HG02763 (cell line): ENCODE measurements at regions not wholly inside any gene's neighbourhood (a gene's known extent, or its start where the extent isn't known, plus 50 kb on each side); places are given as distances from the start of the nearest gene placed in this dataset.
"Not testable (repeated sequence)": the region's sequence is repeated elsewhere in the genome, so short reads cannot be mapped to it uniquely, and the experiment has no call there.

Experiments
- ATAC-seq: cut with Tn5 transposase; IDR thresholded peaks from one replicate; pipeline ENCODE4 v1.9.1; 2021; ENCODE audit warnings: mild to moderate bottlenecking, moderate library complexity; ENCODE audit not compliant: unreplicated experiment

DNA sequence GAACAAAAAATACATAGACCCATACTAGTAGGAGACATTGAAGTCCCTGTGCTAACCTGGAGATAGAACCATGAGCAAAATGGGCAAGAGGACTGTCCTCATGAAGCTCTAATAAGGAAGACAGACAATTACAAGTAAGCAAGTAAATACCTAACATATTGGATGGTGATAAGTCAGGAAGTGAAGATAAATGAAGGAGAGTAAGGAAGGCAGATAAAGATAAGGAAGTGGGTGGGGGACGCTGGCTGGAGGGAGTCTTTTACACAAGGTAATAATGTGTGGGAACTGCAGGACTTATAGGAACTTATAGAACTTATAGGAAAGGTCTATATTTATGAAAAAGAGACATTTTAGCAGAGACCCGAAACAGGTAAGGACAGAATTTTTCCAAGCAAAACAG, 148.9 kb upstream of the ABI3BP start:
- no peak for ATAC-seq

DNA sequence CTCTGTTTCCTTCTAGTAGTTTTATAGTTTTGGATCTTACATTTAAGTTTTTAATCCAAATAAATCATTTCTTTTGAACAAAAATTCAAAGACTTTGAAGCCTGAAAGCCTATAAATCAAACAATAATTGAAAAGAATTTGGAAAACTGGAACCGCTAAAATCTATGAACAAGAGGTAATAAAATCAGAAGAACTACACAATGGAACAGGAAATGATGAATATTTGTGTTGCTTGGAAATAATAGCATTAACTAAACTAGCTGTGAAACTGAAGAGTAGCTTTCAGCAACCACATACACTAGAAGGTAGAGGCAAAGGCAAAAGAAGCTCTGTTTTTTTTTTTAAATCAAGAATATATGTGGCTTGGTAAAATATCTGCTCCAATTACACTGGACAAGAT, 147.9 kb upstream of the ABI3BP start:
- no peak for ATAC-seq

DNA sequence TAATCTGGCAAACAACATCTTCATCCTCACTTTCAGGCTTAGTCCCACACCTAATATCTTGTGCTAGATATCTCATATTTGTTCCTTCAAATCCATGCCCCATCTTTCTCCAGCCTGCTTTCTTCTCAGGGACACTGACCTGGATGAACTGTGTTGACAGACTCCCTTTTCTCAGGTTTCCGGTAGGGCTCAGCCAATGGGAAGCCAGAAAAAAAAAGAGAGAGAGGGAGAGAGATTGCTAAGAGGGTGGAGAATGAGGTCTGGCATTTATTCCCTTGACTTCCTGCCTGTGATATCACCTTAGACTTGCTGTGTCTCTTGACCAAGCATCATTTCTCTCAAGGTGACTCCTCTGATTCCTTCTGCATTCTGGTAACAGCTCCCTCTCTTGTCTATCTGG, 145.6 kb upstream of the ABI3BP start:
- no peak for ATAC-seq

GRCh38 chr3:101134331-101134730, 141.1 kb upstream of the ABI3BP start:
- ATAC-seq, result no peak

- peak; percentile 59 for ATAC-seq
Measured at GRCh38 chr3:101133652-101134051, 140.4 kb upstream of the ABI3BP start.

- not testable (repeated sequence) for ATAC-seq
Measured at GRCh38 chr3:101133197-101133596, 140.0 kb upstream of the ABI3BP start.

- ATAC-seq, result no peak
Measured at GRCh38 chr3:101131767-101132166, 138.5 kb upstream of the ABI3BP start.

- no peak for ATAC-seq
Measured at GRCh38 chr3:101128786-101129185, 135.6 kb upstream of the ABI3BP start.

DNA sequence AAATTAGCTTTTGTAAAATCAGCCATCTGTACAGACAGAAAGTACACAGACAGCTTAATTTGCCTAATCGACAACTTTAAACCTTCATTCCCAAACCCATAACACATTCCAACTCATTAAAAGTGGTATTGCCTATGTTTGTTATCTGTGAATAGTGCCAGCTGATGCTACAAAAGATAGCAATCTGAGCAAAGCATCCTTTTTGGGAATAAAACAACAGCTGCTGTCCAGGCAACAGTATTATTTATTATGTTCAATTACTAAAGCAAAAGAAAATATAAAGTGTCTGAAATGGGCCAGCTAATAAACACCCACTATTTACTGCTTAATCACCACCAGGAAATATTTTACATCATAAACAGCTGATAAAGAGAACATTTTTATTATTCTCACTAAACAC, 134.8 kb upstream of the ABI3BP start:
- no peak for ATAC-seq

DNA sequence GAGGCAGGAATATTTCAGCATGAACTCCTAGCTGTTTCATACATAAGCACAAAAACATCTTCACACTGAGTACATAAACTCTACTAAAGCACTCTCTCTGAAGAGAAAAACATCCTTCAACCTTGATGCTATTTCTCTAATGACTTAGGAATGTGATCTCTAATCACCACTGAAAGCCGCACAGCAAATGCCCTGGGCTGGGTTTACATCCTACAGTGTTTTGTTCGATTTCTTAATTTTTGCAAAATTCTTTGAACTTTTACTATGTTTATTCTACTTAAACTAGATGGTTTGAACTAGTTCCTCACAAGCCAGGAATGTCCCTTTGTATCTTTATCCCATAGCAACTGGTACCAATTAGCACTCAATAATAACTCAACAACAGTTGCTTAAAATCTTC, 130.9 kb upstream of the ABI3BP start:
- ATAC-seq, result no peak

DNA sequence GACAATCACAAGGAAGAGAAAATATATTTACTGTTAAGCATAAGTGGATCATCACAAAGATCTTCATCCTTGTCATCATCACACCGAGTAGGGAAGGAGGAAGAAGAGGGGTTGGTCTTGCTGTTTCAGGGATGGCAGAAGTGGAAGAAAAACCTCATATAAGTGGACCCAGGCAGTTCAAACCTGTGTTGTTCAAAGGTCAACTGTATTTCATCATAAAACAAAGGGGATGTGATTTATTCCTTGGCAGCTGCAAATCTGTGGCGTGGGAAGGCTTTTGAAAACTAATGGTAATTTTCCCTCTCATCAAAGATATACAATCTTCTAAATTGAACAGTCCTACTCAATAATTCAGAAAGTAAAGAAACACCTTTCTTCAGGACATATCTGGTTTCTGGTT, 129.9 kb upstream of the ABI3BP start:
- ATAC-seq, result no peak

DNA sequence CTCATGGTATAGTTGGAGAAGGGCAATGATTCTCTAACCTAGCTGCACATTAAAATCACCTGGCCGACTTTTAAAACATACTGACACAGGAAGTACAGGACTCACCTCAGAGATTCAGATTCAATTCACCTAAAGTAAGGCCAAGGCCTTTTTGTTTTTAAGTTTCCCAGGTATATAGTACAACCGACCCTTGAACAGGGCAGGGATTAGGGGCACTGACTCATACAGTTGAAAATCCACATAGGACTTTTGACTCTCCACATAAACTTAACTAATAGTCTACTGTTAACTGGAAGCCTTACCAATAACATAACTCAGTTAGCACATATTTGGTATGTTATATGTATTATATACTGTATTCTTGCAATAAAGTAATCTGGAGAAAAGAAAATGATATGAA, 129.5 kb upstream of the ABI3BP start:
- no peak for ATAC-seq

DNA sequence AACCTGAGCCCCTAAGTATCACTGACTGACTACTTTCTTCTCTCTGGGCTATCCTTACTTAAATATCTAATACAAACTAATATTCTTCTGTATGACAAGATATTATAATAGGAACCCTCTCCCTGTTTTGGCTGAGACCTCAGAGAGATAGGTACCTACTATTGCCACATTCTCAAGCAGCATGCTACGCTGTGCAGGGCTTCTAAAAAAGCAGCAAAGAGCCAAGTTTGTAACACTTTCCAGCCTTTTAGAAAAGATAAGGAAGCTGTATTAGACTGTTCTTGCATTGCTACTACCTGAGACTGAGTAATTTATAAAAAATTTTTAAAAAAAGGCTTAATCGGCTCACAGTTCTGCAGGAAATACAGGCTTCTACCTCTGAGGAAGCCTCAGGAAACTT, 126.8 kb upstream of the ABI3BP start:
- no peak for ATAC-seq

- ATAC-seq, result no peak
Measured at GRCh38 chr3:101119535-101119934, 126.3 kb upstream of the ABI3BP start.

- no peak for ATAC-seq
Measured at GRCh38 chr3:101117980-101118379, 124.8 kb upstream of the ABI3BP start.

- no peak for ATAC-seq
Measured at GRCh38 chr3:101117465-101117864, 124.2 kb upstream of the ABI3BP start.

GRCh38 chr3:101110295-101110694, 117.1 kb upstream of the ABI3BP start:
- ATAC-seq, result not testable (repeated sequence)

DNA sequence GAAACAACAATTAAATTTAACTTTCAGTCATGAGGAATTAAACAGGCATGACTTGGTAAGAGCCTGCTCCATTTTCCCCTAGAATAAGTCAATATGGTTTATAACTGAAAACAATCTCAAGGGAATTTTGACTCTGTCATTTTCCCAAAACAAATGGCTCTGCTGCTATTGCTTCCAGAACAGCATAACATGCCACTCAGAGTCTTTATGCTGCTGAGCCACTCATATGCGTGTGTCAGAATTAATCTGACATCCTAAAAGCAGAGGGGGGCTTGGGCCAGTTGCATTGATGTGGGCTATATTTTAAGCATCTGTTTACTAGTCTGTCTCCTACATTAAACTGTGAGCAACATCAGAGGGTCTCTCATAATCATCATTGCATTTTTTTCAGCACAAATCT, 111.1 kb upstream of the ABI3BP start:
- no peak for ATAC-seq

DNA sequence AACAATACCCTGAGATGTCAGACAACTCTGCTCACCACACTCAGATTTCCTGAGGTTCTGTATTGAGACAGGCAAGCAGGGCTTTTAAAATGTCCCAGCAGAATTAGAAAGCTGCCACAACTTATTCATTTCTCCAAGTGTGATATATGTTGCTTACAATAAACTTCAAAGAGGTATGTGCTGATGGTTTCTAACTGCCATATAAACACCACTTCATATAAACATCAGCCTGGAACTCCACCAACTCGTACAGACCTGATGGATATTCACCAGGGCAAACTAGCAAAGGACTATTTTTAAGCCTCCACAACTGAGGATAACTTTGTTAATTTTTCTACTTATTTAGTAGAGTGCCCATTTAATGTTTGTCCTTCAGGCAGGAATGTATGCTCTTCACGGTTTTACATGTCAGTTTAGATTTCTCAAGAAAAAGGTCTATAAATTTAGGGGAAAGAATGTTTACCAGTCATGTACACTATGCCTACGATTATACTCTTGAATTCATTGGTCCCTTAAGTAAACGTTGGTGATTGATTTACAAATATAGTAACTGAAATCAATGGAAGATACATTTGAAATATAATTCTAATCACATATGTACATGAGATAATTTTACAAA, 109.6 kb upstream of the ABI3BP start:
- no peak for ATAC-seq

GRCh38 chr3:101100361-101101009, 107.3 kb upstream of the ABI3BP start:
- ATAC-seq, result no peak

DNA sequence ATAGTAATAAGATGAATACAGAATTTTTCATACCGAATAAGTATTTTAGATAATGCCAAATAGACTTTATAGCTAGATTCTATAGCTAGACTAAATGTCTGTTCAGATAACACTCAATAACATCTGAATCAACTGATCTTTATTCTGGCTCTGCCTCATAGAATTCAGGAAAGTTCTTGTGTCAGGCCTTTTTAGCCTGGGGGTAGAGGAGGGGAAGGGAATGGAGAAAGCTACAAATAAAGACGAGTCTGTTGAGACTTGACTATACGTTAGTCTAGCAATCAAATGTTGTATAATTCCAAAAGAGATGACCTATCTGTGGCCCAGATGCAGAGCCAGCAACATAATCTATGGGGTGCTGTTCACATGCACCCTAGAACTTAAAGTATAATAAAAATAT, 106.6 kb upstream of the ABI3BP start:
- ATAC-seq, result no peak

DNA sequence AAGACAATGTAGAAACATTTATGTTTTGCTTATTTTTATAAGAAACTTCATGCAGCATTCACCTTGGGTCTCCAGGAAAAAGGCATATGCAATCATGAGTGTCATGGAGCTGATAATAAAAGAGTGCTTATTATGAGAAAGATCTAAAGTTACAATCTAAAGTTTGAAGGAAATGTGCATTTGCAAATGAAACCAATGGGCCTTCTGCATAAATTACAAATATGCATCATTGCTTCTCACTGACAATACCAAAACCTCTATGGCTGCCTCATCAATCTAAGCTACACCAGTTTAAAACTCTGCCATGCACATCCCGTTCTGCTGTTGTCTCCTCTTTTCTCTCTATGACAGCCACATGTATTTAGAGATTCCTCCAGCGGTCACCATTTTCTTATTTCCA, 103.2 kb upstream of the ABI3BP start:
- ATAC-seq, result no peak
